ENCODE measurements at regions not wholly inside any gene's neighbourhood (a gene's known extent, or its start where the extent isn't known, plus 50 kb on each side); places are given as distances from the start of the nearest gene placed in this dataset.

DNA sequence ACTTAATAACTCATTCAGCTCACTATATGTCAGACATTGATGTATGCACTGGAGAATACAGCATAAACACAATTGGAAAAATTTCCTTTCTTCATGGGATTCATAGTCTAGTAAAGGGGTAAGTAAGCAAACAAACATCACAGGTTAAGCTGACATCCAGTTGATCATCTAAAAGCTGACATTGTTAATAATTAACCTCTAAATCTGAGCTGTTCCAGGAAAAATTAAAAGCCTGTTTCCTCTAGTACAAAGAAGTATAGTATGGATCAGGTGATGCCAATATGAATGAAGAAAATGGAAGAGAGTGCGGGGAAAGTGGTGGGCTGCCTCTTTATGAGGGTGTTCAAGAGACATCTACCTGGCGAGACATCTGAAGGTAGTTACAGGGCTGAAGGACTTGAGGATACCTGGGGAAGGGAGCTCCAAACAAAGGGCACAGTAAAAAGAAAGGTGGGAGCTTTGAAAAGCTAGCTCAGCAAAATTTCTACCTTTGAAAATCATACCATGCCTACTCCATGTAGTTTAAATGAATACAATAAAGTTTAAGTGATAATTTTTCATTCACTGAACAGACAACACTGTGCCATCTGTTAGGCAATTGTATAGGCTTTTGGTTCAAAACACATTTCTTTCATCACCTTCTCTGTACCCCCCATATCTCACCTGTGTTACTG, 619.3 kb downstream of the TRIB2 start:
- ATAC-seq: no peak
- H3K36me3 Mint-ChIP-seq (ENCODE audit: low read depth): no peaks in the 10 kb centered on the region

DNA sequence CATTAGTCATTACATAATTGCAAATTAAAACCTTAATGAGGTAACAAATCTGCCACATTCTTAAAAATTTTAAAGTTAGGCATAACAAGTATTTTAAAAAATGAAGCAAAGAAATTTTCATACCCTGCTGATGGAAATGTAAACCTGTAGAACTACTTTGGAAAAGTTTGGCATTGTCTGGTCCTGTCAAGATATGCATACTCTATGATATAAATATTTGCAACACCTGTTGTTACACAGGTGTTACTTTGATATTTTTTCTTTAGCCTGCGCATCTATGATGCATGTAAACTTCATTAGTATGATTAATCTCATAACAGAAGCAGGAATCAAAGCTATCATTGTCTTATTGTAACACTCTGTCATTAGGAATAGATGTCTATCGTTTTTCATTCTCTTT, 634.3 kb downstream of the TRIB2 start:
- H3K4me2 ChIP-seq: no peak overlapping the region
- no peaks in the 10 kb centered on the region for H3K9me2 ChIP-seq (ENCODE audit: insufficient read depth)
- Mint-ChIP-seq H3K27ac (no peak overlapping the region), H3K4me1 (no peaks in the 10 kb centered on the region), H3K4me3 (no peak overlapping the region), H3K9me3 (no peaks in the 10 kb centered on the region), H3K27me3 (ENCODE audit: insufficient read depth, low read depth, poor library complexity) (no peaks in the 10 kb centered on the region), H3K36me3 (ENCODE audit: low read depth) (no peaks in the 10 kb centered on the region)
- no peaks in the 10 kb centered on the region for H3K4me1 ChIP-seq (ENCODE audit: insufficient read depth)
- no peaks in the 10 kb centered on the region for H4K20me1 ChIP-seq (replicated peaks; ENCODE audit: insufficient read depth)
- H3K27ac ChIP-seq (ENCODE audit: low read depth): no peak overlapping the region
- no peaks in the 10 kb centered on the region for H3K79me2 ChIP-seq (replicated peaks; ENCODE audit: insufficient read depth)
- DNase-seq (ENCODE audit: low spot score) (no peak), ATAC-seq (no peak)
- no peaks in the 10 kb centered on the region for H3F3A ChIP-seq (replicated peaks; ENCODE audit: low read depth)
- no peak overlapping the region for H2AFZ ChIP-seq
- H3K27me3 ChIP-seq (ENCODE audit: insufficient read depth): no peaks in the 10 kb centered on the region
- no peak overlapping the region for H3K4me3 ChIP-seq
- H3K36me3 ChIP-seq (ENCODE audit: insufficient read depth): no peaks in the 10 kb centered on the region
- TF ChIP-seq ZNF331 (CRISPR knock-in tag; IDR thresholded peaks at IDR 0.05; ENCODE audit: low read depth) (no peak), NANOG (IDR thresholded peaks at IDR 0.05; ENCODE audit: borderline replicate concordance) (no peak), JUNB (IDR thresholded peaks at IDR 0.05; ENCODE audit: unreplicated experiment) (no peak)
- TF ChIP-seq, protein P1, sequence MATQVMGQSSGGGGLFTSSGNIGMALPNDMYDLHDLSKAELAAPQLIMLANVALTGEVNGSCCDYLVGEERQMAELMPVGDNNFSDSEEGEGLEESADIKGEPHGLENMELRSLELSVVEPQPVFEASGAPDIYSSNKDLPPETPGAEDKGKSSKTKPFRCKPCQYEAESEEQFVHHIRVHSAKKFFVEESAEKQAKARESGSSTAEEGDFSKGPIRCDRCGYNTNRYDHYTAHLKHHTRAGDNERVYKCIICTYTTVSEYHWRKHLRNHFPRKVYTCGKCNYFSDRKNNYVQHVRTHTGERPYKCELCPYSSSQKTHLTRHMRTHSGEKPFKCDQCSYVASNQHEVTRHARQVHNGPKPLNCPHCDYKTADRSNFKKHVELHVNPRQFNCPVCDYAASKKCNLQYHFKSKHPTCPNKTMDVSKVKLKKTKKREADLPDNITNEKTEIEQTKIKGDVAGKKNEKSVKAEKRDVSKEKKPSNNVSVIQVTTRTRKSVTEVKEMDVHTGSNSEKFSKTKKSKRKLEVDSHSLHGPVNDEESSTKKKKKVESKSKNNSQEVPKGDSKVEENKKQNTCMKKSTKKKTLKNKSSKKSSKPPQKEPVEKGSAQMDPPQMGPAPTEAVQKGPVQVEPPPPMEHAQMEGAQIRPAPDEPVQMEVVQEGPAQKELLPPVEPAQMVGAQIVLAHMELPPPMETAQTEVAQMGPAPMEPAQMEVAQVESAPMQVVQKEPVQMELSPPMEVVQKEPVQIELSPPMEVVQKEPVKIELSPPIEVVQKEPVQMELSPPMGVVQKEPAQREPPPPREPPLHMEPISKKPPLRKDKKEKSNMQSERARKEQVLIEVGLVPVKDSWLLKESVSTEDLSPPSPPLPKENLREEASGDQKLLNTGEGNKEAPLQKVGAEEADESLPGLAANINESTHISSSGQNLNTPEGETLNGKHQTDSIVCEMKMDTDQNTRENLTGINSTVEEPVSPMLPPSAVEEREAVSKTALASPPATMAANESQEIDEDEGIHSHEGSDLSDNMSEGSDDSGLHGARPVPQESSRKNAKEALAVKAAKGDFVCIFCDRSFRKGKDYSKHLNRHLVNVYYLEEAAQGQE (IDR thresholded peaks at IDR 0.05; ENCODE audit: unreplicated experiment): no peak
- TF ChIP-seq, protein P2, sequence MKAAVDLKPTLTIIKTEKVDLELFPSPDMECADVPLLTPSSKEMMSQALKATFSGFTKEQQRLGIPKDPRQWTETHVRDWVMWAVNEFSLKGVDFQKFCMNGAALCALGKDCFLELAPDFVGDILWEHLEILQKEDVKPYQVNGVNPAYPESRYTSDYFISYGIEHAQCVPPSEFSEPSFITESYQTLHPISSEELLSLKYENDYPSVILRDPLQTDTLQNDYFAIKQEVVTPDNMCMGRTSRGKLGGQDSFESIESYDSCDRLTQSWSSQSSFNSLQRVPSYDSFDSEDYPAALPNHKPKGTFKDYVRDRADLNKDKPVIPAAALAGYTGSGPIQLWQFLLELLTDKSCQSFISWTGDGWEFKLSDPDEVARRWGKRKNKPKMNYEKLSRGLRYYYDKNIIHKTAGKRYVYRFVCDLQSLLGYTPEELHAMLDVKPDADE (IDR thresholded peaks at IDR 0.05): no peak

More for the DNA sequence above, 619.3 kb downstream of the TRIB2 start:
- no peak overlapping the region for H3K4me3 Mint-ChIP-seq
- Histone ChIP-seq H3K4me2 (no peak overlapping the region), H3K9me2 (ENCODE audit: insufficient read depth) (no peaks in the 10 kb centered on the region), H3K4me3 (no peak overlapping the region), H3K4me1 (ENCODE audit: insufficient read depth) (no peaks in the 10 kb centered on the region), H2AFZ (no peak overlapping the region), H4K20me1 (replicated peaks; ENCODE audit: insufficient read depth) (no peaks in the 10 kb centered on the region), H3K27me3 (ENCODE audit: insufficient read depth) (no peaks in the 10 kb centered on the region), H3K36me3 (ENCODE audit: insufficient read depth) (no peaks in the 10 kb centered on the region), H3K79me2 (replicated peaks; ENCODE audit: insufficient read depth) (no peaks in the 10 kb centered on the region), H3K27ac (ENCODE audit: low read depth) (no peak overlapping the region), H3F3A (replicated peaks; ENCODE audit: low read depth) (no peaks in the 10 kb centered on the region)
- H3K9me3 Mint-ChIP-seq: peaks cover 2% of the 10 kb centered on the region; the same call in 1 of the 3 replicates
- no peak overlapping the region for H3K27ac Mint-ChIP-seq
- no peak for DNase-seq (ENCODE audit: low spot score)
- H3K4me1 Mint-ChIP-seq: no peaks in the 10 kb centered on the region
- TF ChIP-seq EZH2phosphoT487 (IDR thresholded peaks at IDR 0.05; ENCODE audit: unreplicated experiment): no peak
- no peak for TF ChIP-seq STAT1 (IDR thresholded peaks at IDR 0.05; ENCODE audit: unreplicated experiment)
- no peak for TF ChIP-seq JUNB (IDR thresholded peaks at IDR 0.05; ENCODE audit: unreplicated experiment)
- TF ChIP-seq ZNF331 (CRISPR knock-in tag; IDR thresholded peaks at IDR 0.05; ENCODE audit: low read depth): no peak
- no peak for TF ChIP-seq POLR2AphosphoS5 (IDR thresholded peaks at IDR 0.05; ENCODE audit: low read depth)
- TF ChIP-seq, protein P1 (IDR thresholded peaks at IDR 0.05; ENCODE audit: unreplicated experiment): no peak
- no peak for TF ChIP-seq EZH2 (IDR thresholded peaks at IDR 0.05; ENCODE audit: low read depth, unreplicated experiment)
- TF ChIP-seq, protein P3, sequence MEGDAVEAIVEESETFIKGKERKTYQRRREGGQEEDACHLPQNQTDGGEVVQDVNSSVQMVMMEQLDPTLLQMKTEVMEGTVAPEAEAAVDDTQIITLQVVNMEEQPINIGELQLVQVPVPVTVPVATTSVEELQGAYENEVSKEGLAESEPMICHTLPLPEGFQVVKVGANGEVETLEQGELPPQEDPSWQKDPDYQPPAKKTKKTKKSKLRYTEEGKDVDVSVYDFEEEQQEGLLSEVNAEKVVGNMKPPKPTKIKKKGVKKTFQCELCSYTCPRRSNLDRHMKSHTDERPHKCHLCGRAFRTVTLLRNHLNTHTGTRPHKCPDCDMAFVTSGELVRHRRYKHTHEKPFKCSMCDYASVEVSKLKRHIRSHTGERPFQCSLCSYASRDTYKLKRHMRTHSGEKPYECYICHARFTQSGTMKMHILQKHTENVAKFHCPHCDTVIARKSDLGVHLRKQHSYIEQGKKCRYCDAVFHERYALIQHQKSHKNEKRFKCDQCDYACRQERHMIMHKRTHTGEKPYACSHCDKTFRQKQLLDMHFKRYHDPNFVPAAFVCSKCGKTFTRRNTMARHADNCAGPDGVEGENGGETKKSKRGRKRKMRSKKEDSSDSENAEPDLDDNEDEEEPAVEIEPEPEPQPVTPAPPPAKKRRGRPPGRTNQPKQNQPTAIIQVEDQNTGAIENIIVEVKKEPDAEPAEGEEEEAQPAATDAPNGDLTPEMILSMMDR (conservative IDR thresholded peaks at IDR 0.05; ENCODE audit: low read depth in 2 of 2): no peak
- H3K27me3 Mint-ChIP-seq (ENCODE audit: insufficient read depth, low read depth, poor library complexity): no peaks in the 10 kb centered on the region
